ENCODE measurements at regions not wholly inside any gene's neighbourhood (a gene's known extent, or its start where the extent isn't known, plus 50 kb on each side); places are given as distances from the start of the nearest gene placed in this dataset.

DNA sequence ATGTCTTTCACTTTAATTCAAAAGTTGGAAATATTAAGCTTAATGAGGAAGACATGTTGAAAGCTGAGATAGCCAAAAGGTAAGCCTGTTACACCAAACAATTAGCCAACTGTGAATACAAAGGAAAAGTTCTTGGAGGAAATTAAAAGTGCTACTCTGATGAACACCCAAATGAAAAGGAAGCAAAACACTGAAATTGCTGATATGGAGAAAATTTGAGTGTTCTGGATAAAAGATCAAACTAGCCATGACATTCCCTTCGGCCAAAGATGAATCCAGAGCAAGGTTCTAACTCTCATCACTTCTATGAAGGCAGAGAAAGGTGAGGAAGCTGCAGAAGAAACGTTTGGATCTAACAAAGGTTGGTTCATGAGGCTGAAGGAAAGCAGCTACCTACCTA, 280.8 kb upstream of the BCHE start:
- no peaks in the 10 kb centered on the region for H3K4me1 ChIP-seq (ENCODE audit: control insufficient read depth, insufficient read depth, low read length)
- no peak for DNase-seq (ENCODE audit: low read depth in 4 of 6, low spot score in 6 of 6)
- no peaks in the 10 kb centered on the region for H3K27me3 ChIP-seq (ENCODE audit: control insufficient read depth, insufficient read depth, low read length)
- WGBS (ENCODE audit: insufficient coverage) = no CpG with 5 or more reads among the region's 2 CpGs
- no peaks in the 10 kb centered on the region for H3K36me3 ChIP-seq (ENCODE audit: control insufficient read depth, insufficient read depth, low read length)
- H3K9me3 ChIP-seq (ENCODE audit: control insufficient read depth, insufficient read depth, low read length) = peaks cover 2% of the 10 kb centered on the region
- H3K27ac ChIP-seq (ENCODE audit: low read depth, low read length) = no peak overlapping the region
- H3K4me3 ChIP-seq (ENCODE audit: low read depth, low read length) = no peak overlapping the region

DNA sequence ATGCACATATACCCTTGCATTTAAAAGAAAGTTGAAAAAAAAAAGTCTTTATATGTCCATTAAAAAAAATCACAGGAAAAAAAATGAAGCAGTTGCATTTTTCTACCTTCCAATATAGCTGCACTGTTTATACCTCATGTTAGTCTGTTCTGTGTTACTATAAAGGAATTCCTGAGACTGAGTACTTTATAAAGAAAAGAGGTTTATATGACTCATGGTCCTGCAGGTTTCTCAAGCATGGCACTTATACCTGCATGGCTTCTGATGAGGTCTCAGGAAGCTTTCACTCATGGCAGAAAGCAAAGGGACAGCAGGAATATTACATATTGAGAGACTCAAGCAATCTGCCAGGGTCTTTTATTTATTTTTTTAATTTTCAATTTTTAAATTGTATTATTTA, 277.2 kb upstream of the BCHE start:
- Histone ChIP-seq H3K4me1 (ENCODE audit: control insufficient read depth, insufficient read depth, low read length) (no peaks in the 10 kb centered on the region), H3K27me3 (ENCODE audit: control insufficient read depth, insufficient read depth, low read length) (no peaks in the 10 kb centered on the region), H3K4me3 (ENCODE audit: low read depth, low read length) (no peak overlapping the region), H3K27ac (ENCODE audit: low read depth, low read length) (no peak overlapping the region), H3K9me3 (ENCODE audit: control insufficient read depth, insufficient read depth, low read length) (peaks cover 2% of the 10 kb centered on the region), H3K36me3 (ENCODE audit: control insufficient read depth, insufficient read depth, low read length) (no peaks in the 10 kb centered on the region)
- DNase-seq (ENCODE audit: low read depth in 4 of 6, low spot score in 6 of 6) = no peak

DNA sequence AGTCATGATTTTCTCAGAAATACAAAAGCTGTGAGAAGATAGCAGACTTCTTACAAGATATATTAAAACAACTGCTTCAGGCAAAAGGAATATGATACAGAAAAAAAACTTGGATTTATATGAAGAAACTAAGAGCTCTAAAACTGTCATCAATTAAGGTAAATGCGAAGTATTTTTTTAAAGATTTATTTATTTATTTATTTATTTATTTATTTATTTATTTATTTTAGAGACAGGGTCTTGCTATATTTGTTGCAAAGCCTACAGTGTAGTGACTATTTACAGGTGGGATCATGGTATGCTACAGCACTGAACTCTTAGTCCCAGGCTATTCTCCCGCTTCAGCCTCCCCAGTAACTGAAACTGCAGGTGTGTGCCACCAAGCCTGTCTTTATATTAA, 274.3 kb upstream of the BCHE start:
- no CpG with 5 or more reads among the region's 2 CpGs for WGBS (ENCODE audit: insufficient coverage)
- Histone ChIP-seq H3K36me3 (ENCODE audit: control insufficient read depth, insufficient read depth, low read length) (no peaks in the 10 kb centered on the region), H3K4me3 (ENCODE audit: low read depth, low read length) (no peak overlapping the region), H3K4me1 (ENCODE audit: control insufficient read depth, insufficient read depth, low read length) (no peaks in the 10 kb centered on the region), H3K27me3 (ENCODE audit: control insufficient read depth, insufficient read depth, low read length) (no peaks in the 10 kb centered on the region), H3K9me3 (ENCODE audit: control insufficient read depth, insufficient read depth, low read length) (no peaks in the 10 kb centered on the region), H3K27ac (ENCODE audit: low read depth, low read length) (no peak overlapping the region)
- DNase-seq (ENCODE audit: low read depth in 4 of 6, low spot score in 6 of 6) = no peak

DNA sequence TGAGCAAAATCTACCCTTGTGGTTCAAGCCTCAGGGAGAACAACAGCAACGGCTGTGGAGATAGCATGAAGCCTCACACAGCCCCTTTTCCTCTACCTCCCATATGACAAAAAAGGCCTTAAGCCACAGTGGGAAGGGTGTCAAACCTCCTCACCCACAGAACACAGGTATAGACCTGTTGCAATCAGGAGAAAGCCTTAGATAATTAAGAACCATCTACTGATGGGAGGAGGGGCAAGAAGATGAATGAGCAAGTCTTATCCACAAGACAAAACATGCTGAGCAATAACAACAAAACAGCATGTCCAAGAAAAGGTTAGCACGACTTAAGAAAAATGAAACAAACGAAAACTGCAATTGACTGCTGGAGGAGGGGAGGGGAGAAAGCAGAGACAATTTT, 272.9 kb upstream of the BCHE start:
- Histone ChIP-seq H3K36me3 (ENCODE audit: control insufficient read depth, insufficient read depth, low read length) (no peaks in the 10 kb centered on the region), H3K27me3 (ENCODE audit: control insufficient read depth, insufficient read depth, low read length) (no peaks in the 10 kb centered on the region), H3K9me3 (ENCODE audit: control insufficient read depth, insufficient read depth, low read length) (no peaks in the 10 kb centered on the region), H3K4me1 (ENCODE audit: control insufficient read depth, insufficient read depth, low read length) (no peaks in the 10 kb centered on the region), H3K4me3 (ENCODE audit: low read depth, low read length) (no peak overlapping the region), H3K27ac (ENCODE audit: low read depth, low read length) (no peak overlapping the region)
- no peak for DNase-seq (ENCODE audit: low read depth in 4 of 6, low spot score in 6 of 6)
- WGBS (ENCODE audit: insufficient coverage) = 100% methylated on average over 2 of the region's 3 CpGs

DNA sequence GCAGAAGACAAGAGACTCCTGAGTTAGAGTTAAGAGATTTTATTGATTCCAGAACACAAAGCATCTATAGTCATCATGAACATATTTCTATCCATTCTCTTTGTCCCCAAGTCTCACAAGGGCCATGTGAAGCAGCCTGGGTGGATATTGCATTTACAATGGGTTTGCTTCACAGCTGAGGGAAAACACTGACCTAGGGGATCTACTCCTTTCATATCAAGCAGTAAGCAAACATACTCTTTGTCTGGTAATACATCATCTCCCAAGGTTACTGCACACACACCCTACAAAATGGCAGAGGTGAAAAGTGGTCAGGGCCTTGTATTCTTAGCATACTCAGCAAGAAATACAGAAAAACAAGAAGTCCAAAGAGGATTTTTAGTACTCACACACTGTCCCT, 267.7 kb upstream of the BCHE start:
- Histone ChIP-seq H3K36me3 (ENCODE audit: control insufficient read depth, insufficient read depth, low read length) (no peaks in the 10 kb centered on the region), H3K27me3 (ENCODE audit: control insufficient read depth, insufficient read depth, low read length) (no peaks in the 10 kb centered on the region), H3K4me1 (ENCODE audit: control insufficient read depth, insufficient read depth, low read length) (no peaks in the 10 kb centered on the region), H3K4me3 (ENCODE audit: low read depth, low read length) (no peak overlapping the region), H3K9me3 (ENCODE audit: control insufficient read depth, insufficient read depth, low read length) (no peaks in the 10 kb centered on the region), H3K27ac (ENCODE audit: low read depth, low read length) (no peak overlapping the region)
- no peak for DNase-seq (ENCODE audit: low read depth in 4 of 6, low spot score in 6 of 6)

DNA sequence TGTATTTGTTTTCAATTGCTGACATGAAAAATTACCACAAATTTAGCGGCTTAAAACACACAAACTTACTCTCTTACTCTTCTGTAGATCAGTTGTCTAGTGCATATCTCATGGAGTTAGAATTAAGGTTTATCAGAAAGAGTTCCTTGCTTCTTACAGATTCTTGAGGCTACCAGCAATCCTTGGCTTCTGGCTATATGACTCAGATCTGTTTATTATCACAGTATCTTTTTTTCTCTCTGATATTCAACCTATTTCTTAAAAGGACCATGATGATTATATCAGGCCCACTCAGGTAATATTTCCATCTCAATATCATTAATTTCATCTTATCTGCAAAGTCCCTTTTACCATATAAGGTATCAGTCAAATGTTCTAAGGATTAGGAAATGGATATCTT, 263.5 kb upstream of the BCHE start:
- Histone ChIP-seq H3K27me3 (ENCODE audit: control insufficient read depth, insufficient read depth, low read length) (no peaks in the 10 kb centered on the region), H3K9me3 (ENCODE audit: control insufficient read depth, insufficient read depth, low read length) (no peaks in the 10 kb centered on the region), H3K36me3 (ENCODE audit: control insufficient read depth, insufficient read depth, low read length) (no peaks in the 10 kb centered on the region), H3K4me1 (ENCODE audit: control insufficient read depth, insufficient read depth, low read length) (no peaks in the 10 kb centered on the region), H3K27ac (ENCODE audit: low read depth, low read length) (no peak overlapping the region), H3K4me3 (ENCODE audit: low read depth, low read length) (no peak overlapping the region)
- no CpG with 5 or more reads among the region's 1 CpG for WGBS (ENCODE audit: insufficient coverage)
- no peak for DNase-seq (ENCODE audit: low read depth in 4 of 6, low spot score in 6 of 6)

DNA sequence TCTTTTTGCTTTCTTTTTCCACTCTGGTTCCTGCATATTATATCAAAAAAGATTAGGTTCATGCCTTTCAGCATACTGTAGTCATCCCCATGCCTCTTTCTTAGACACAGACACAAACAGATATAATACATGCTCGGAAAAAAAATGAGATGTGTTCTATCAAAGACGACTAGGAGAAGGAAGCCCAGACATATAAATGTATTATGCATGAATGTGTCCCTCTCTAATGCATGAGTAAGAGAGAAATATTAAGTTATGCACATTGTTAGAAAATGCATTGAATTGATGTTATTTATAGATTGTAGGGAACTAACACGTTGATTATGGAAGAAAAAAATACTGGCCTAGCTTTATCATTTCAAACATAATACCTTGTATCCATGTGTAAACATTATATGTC, 252.4 kb upstream of the BCHE start:
- H3K4me1 ChIP-seq (ENCODE audit: control insufficient read depth, insufficient read depth, low read length) = no peaks in the 10 kb centered on the region
- H3K27ac ChIP-seq (ENCODE audit: low read depth, low read length) = no peak overlapping the region
- WGBS (ENCODE audit: insufficient coverage) = no CpG with 5 or more reads among the region's 3 CpGs
- H3K9me3 ChIP-seq (ENCODE audit: control insufficient read depth, insufficient read depth, low read length) = no peaks in the 10 kb centered on the region
- H3K4me3 ChIP-seq (ENCODE audit: low read depth, low read length) = no peak overlapping the region
- no peaks in the 10 kb centered on the region for H3K27me3 ChIP-seq (ENCODE audit: control insufficient read depth, insufficient read depth, low read length)
- H3K36me3 ChIP-seq (ENCODE audit: control insufficient read depth, insufficient read depth, low read length) = no peaks in the 10 kb centered on the region
- no peak for DNase-seq (ENCODE audit: low read depth in 4 of 6, low spot score in 6 of 6)

DNA sequence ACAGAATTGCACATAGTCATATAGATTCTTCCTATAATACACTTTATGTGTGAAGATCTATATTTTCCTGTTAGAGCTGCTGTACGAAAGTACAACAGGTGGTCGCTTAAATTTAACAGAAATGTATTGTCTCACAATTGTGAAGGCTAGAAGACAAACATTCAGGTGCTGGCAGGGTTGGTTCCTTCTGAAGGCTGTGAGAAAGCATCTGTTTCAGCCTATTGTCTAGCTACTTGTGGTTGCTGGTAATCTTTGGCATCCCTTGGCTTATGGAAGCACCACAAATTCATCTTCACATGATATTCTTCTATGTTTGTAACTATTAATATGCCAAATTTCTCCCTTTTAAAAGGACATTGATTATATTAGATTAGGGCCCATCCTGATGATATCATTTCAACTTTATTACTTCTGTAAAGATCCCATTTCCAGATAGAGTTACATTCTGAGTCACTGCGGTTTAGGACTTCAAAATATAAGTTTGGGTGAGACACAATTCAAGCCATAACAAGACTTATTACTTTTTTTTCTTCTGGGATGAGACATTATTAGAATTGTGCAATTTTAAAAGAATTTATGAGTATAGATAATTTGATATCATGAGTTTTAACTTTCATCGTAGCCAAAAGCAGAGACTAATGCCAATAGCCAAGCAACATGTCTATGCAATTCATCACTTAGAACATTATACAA, 248.1 kb upstream of the BCHE start:
- WGBS (ENCODE audit: insufficient coverage) = 71% methylated on average over 1 of the region's 4 CpGs
- Histone ChIP-seq H3K27me3 (ENCODE audit: control insufficient read depth, insufficient read depth, low read length) (no peaks in the 10 kb centered on the region), H3K36me3 (ENCODE audit: control insufficient read depth, insufficient read depth, low read length) (no peaks in the 10 kb centered on the region), H3K4me1 (ENCODE audit: control insufficient read depth, insufficient read depth, low read length) (no peaks in the 10 kb centered on the region), H3K4me3 (ENCODE audit: low read depth, low read length) (no peak overlapping the region), H3K27ac (ENCODE audit: low read depth, low read length) (no peak overlapping the region), H3K9me3 (ENCODE audit: control insufficient read depth, insufficient read depth, low read length) (no peaks in the 10 kb centered on the region)
- DNase-seq (ENCODE audit: low read depth in 4 of 6, low spot score in 6 of 6) = no peak

DNA sequence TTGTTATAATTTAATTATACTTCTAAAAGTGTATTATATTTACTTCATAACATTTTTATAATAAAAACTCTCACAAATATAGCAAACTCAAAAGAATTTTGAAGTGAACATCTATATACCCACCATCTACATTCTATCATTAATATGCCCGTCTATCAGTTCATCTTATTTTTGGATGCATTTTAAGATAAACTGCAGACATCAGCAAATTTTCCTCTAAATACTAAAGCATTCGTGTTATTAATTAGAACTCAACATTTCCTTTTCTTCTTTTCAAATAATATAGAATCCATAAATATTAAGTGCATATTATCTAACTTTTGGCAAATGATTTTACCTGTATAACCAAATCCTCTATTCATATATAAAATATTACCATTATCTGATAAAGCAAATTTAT, 242.9 kb upstream of the BCHE start:
- Histone ChIP-seq H3K9me3 (ENCODE audit: control insufficient read depth, insufficient read depth, low read length) (no peaks in the 10 kb centered on the region), H3K27me3 (ENCODE audit: control insufficient read depth, insufficient read depth, low read length) (no peaks in the 10 kb centered on the region), H3K36me3 (ENCODE audit: control insufficient read depth, insufficient read depth, low read length) (no peaks in the 10 kb centered on the region), H3K27ac (ENCODE audit: low read depth, low read length) (no peak overlapping the region), H3K4me3 (ENCODE audit: low read depth, low read length) (no peak overlapping the region), H3K4me1 (ENCODE audit: control insufficient read depth, insufficient read depth, low read length) (no peaks in the 10 kb centered on the region)
- no peak for DNase-seq (ENCODE audit: low read depth in 4 of 6, low spot score in 6 of 6)
- no CpG with 5 or more reads among the region's 2 CpGs for WGBS (ENCODE audit: insufficient coverage)

DNA sequence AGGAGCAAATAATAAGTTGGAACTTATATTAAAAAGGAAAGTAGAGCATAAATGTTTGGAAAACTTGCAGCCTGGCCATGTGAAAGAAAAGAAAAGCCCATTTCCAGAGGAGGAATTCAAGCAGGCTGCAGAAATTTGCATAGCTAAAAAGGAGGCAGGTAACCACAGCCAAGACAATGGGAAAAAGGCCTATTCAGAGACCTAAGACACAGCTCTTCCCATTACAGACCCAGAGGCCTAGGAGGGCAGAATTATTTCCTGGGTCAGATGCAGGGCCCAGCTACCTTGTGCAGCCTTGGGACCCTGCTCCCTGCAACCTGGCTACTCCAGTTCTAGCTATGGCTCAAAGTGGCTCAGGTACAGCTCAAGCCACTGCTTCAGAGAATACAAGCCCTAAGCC, 234.6 kb upstream of the BCHE start:
- Histone ChIP-seq H3K4me3 (ENCODE audit: low read depth, low read length) (no peak overlapping the region), H3K4me1 (ENCODE audit: control insufficient read depth, insufficient read depth, low read length) (no peaks in the 10 kb centered on the region)

More for the DNA sequence above, 234.6 kb upstream of the BCHE start:
- no peaks in the 10 kb centered on the region for H3K9me3 ChIP-seq (ENCODE audit: control insufficient read depth, insufficient read depth, low read length)
- no peaks in the 10 kb centered on the region for H3K36me3 ChIP-seq (ENCODE audit: control insufficient read depth, insufficient read depth, low read length)
- H3K27me3 ChIP-seq (ENCODE audit: control insufficient read depth, insufficient read depth, low read length) = no peaks in the 10 kb centered on the region
- no peak for DNase-seq (ENCODE audit: low read depth in 4 of 6, low spot score in 6 of 6)
- H3K27ac ChIP-seq (ENCODE audit: low read depth, low read length) = no peak overlapping the region
